Stimulated activated CD4-positive, alpha-beta T cell treated with anti-CD3 and anti-CD28 coated beads, Interleukin-4, amount 100 ng/mL, for 4 hours (primary cell): ENCODE measurements at regions not wholly inside any gene's neighbourhood (a gene's known extent, or its start where the extent isn't known, plus 50 kb on each side); places are given as distances from the start of the nearest gene placed in this dataset.
A peak's percentile ranks its signal among the peaks of the same experiment; 100 is the strongest.
"Not testable (repeated sequence)": the region's sequence is repeated elsewhere in the genome, so short reads cannot be mapped to it uniquely, and the experiment has no call there.

ENCODE experiments used
- DNase-seq, 2 experiments: peaks; one replicate each; pipeline ENCODE4 v3.0.0-alpha.2; 2020

GRCh38 chr5:157999696-158000095, 140.8 kb upstream of the CLINT1 start:
- no peak for DNase-seq

GRCh38 chr5:157997991-157998504, 139.1 kb upstream of the CLINT1 start:
- no peak for DNase-seq

- DNase-seq = peak; percentile 7 to 41
Measured at GRCh38 chr5:157994906-157995519, 136.1 kb upstream of the CLINT1 start.

DNA sequence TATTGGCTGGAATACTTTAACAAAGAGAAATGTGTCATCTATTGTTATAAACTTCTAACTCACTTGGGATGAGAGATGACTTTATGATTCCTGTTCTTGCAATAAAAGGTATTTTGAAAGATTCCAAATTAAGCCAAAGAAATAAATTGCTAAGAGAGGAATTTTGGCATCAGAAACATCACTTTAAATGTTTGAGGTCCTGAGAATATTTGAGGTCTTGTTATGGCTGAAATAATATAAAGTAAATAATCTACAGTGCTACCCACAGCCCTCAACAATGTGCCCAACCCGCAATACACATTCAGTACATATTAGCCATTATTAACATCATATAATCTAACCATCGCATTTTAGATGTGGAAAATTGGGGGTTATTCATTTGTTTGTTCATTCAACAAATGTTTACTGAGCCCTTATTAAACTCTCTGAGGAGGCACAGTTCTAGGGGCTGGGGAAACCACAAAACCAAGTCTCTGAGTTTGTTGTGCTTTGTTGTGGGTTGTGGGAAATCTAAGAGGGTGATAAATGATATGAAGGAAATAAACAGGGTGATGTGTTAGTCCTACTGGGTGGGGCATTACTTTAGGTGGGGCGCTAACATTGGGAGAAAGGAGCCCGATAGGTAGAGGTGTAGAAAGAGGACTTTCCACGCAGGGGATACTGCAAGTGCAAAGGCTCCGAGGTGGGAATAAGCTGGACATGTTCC, 135.2 kb upstream of the CLINT1 start:
- no peak for DNase-seq

DNA sequence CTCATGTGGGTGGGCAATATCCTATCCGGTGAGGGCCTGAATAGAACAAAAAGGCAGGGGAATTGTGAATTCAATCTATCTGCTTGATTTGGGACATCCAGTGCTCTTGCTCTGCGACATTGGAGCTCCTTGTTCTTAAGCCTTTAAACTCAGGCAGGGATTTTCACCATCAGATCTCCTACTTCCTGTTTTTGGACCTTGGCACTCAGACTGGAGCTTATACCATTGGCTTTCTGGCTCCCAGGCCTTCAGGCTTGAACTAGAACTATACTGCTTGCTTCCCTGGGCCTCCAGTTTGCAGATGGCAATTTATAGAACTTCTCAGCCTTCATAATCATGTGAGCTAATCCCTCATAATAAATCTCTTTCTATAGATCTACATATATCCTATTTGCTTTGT, 134.3 kb upstream of the CLINT1 start:
- DNase-seq = no peak

DNA sequence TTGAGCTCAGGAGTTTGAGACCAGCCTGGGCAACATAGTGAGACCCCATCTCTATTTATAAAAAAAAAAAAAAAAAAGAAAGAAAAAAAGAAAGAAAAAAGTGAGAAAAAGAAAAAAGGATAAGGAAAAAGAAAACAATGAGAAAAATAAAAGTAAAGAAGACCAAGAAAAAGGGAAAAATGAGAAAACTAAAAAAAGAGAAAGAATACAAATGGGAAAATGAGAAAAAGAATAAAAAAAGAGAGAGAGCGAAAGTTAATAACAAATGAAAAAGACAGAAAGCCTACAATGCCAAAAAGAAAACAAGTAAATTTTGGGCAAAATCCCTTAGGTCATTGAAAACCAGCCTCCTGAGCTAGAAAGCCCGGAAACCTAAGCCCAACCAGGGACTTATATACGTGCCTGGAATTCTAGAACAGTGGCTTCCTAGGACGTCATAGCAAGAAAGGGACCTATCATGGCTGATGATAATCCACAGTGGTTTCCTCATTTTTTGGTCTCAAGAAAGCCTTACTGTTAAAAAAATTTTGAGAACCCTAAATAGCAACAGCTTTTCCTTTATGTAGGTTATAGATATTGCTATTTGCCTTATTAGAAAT, 131.7 kb upstream of the CLINT1 start:
- no peak for DNase-seq

DNA sequence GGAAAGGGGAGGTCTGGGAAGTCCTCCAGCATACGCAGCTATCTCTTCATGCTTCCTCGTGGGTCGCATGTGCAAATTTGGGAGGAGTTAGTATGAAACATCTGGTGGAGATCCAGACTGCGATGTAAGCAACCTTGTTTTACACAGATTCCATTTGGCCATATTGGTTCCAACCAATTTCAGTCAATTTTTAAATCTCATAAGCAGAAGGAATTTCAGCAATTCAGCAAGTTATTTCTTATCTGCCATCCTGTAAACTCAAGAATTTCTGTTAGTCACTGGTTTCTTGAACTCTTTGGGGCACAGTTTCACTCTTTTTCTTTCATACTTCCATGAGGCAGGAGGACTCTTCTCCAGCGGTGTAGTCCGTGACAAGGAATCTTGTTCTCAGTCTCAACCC, 130.4 kb upstream of the CLINT1 start:
- DNase-seq = no peak

- DNase-seq = no peak
Measured at GRCh38 chr5:157987259-157987658, 128.3 kb upstream of the CLINT1 start.

GRCh38 chr5:157986431-157986990, 127.6 kb upstream of the CLINT1 start:
- DNase-seq = no peak

DNA sequence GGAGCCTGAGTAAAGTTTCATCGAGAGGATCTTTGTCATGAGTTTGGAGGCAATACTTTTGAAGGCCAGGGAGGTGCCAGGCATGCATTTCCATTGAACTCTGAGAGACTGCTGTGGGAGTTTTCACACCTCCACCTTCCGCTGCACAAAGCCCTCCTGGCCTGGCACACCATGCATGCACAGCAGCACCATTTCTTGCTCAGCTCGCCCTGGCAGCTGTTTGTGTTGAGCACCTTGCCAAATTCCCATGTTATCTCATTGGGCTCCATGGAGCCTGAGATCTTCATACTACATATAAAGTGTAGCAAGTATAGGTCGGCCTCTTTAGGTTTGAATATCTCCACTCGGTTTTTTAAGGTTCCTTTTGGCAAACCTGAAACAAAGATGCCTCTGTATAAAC, 125.7 kb upstream of the CLINT1 start:
- DNase-seq = no peak

DNA sequence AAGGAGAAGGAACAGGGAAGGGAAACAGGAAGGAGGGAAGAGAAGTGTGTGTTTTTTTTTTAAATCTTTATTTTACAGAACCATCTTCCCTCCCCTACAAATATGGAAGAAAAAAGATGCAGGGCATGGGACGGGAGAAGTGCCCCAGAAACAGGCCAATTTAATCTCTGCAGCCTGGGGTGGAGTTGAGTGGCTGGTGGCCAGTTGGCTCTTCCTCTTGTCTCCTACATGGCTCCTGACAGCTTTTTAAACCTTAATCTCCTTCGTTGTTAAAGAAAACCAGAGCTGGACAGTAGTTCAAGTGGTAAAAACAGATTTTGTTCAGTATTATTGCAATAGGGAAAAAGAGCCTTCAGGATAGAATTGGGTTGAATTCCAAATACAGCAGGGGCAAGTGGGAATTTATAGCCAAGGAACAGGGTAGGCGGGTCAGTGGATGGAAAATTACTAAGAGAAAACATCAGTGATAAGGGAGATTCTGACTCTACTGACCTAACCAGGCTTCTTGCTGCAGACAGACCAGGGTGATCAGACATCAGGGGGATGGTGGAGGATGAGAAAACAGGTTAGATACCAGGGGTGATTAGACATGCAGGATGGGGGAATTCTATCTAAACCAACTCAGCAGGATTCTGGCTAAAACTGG, 125.1 kb upstream of the CLINT1 start:
- DNase-seq = no peak

DNA sequence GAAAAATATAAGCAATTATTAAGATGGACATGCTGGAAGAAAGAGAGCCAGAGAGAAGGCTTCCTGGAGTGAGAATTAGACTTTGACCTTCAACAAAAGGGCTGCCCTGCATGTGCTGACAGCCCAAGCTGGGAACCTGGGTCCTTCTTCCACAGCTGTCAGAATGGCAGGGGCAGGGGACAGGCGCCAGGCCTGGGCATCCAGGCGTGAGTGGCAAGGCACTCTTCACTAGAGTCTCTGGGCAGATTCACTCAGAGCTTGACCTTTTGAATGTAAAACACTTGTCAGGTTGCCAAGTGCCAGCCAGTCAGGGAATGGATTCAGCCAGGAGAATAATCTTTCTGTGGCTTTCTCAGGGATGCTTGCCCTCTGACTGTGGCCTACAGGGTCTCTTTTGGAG, 119.1 kb upstream of the CLINT1 start:
- no peak for DNase-seq

- no peak for DNase-seq
Measured at GRCh38 chr5:157976429-157976828, 117.5 kb upstream of the CLINT1 start.

- no peak for DNase-seq
Measured at GRCh38 chr5:157972579-157972978, 113.6 kb upstream of the CLINT1 start.

GRCh38 chr5:157971571-157972216, 112.7 kb upstream of the CLINT1 start:
- no peak for DNase-seq

DNA sequence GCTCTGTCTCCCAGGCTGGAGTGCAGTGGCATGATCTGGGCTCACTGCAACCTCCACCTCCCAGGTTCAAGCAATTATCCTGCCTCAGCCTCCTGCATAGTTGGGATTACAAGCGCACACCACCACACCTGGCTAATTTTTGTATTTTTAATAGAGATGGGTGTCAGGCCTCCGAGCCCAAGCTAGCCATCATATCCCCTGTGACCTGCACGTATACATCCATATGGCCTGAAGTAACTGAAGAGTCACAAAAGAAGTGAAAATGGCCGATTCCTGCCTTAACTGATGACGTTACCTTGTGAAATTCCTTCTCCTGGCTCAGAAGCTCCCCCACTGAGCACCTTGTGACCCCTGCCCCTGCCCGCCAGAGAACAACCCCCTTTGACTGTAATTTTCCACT, 109.6 kb upstream of the CLINT1 start:
- not testable (repeated sequence) for DNase-seq

DNA sequence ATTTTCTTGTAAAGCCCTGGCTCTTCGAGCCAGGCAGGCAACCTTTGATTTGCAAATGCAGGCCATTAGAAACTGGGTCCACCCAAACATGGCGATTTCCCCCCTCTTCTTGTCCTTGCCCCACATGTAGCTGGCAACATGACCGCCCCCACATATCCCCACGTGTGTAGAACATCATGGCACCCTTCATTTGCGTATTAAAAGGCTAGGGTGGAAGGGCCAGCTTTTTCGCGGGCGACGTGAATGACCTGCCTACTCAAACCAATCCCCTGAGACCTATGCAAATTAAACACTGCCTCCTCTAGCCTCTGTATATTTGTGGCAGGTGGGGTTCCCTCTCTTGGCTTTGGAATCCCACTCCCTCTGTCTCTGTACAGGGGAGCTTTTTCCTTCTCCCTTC, 107.0 kb upstream of the CLINT1 start:
- no peak for DNase-seq

GRCh38 chr5:157965040-157965678, 106.2 kb upstream of the CLINT1 start:
- no peak for DNase-seq

DNA sequence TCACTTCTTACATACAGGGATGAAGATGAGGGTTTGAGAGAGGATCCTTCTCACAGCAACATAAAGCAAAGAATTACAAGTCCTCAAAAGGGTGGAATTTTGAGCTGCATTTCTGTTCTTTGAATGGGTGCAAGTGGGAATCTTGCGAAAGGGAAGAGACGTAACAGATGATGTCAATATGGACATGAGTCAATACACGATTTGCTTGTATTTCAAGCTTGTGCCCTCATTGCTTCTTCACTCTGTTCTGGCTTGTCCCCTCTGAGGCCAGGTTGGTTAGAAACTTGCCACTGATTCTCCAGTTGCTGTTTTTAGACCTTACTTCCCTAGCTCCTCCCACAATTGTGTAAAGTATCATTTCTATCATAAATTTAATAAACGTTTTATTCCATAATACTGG, 104.8 kb upstream of the CLINT1 start:
- no peak for DNase-seq

DNA sequence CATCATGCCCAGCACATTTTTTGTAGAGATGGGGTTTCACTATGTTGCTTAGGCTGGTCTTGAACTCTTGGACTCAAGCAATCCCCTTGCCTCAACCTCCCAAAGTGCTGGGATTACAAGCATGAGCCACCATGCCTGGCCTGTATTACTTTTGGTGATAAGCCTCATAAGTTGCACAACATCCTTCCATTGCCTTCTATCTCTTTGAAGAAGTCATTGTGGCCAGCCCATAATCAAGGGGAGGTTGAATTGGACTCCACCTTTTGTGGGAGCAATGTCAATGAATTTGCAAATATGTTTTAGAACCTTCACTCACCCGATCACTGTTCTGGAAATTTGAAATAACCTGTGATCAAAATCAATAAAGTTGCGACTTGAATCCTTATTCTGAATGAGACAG, 104.3 kb upstream of the CLINT1 start:
- DNase-seq = no peak

DNA sequence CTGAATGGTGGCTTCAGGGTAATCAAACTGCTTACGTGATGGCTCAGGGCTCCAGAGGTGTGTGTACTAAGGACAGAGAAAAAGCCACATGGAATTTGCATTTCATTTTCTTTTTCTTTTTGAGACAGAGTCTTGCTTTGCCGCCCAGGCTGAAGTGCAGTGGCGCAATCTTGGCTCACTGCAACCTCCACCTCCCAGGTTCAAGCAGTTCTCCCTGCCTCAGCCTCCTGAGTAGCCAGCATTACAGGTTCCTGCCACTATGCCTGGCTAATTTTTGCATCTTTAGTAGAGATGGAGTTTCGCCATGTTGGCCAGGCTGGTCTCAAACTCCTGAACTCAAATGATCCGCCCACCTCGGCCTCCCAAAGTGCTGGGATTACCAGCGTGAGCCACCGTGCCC, 103.7 kb upstream of the CLINT1 start:
- DNase-seq = not testable (repeated sequence)

GRCh38 chr5:157961896-157962590, 103.1 kb upstream of the CLINT1 start:
- no peak for DNase-seq
